NCI-H748 treated with DMSO at 0.1 percent for 48 hours (cell line): ENCODE measurements at regions not wholly inside any gene's neighbourhood (a gene's known extent, or its start where the extent isn't known, plus 50 kb on each side); places are given as distances from the start of the nearest gene placed in this dataset.
A peak's percentile ranks its signal among the peaks of the same experiment; 100 is the strongest.
"Not testable (repeated sequence)": the region's sequence is repeated elsewhere in the genome, so short reads cannot be mapped to it uniquely, and the experiment has no call there.

Experiments
- DNase-seq: peaks from one replicate; lab custom pipeline; 2025; lab: John Stamatoyannopoulos, UW

- DNase-seq, result no peak
These were observed 963.3 kb downstream of the TRAM1L1 start for GRCh38 chr4:116122124-116122523.

- peak; percentile 70 for DNase-seq
These were observed 967.2 kb downstream of the TRAM1L1 start for GRCh38 chr4:116118221-116118620.

- not testable (repeated sequence) for DNase-seq
These were observed 972.5 kb downstream of the TRAM1L1 start for GRCh38 chr4:116112861-116113260.

- no peak for DNase-seq
These were observed 974.7 kb downstream of the TRAM1L1 start for GRCh38 chr4:116110713-116111112.

- no peak for DNase-seq
These were observed 976.8 kb downstream of the TRAM1L1 start for GRCh38 chr4:116108606-116109005.

GRCh38 chr4:116101321-116101720, 984.1 kb downstream of the TRAM1L1 start:
- no peak for DNase-seq

- DNase-seq, result no peak
These were observed 985.8 kb downstream of the TRAM1L1 start for GRCh38 chr4:116099596-116099995.

- DNase-seq, result not testable (repeated sequence)
These were observed 983.9 kb upstream of the NDST4 start for GRCh38 chr4:116097353-116097752.

GRCh38 chr4:116092961-116093360, 979.5 kb upstream of the NDST4 start:
- DNase-seq, result no peak

GRCh38 chr4:116088771-116089170, 975.4 kb upstream of the NDST4 start:
- no peak for DNase-seq

GRCh38 chr4:116082808-116083366, 969.5 kb upstream of the NDST4 start:
- no peak for DNase-seq

GRCh38 chr4:116073051-116073450, 959.6 kb upstream of the NDST4 start:
- DNase-seq, result no peak

- DNase-seq, result no peak
These were observed 956.9 kb upstream of the NDST4 start for GRCh38 chr4:116070283-116070682.

GRCh38 chr4:116066711-116067245, 953.4 kb upstream of the NDST4 start:
- DNase-seq, result no peak

GRCh38 chr4:116064331-116064730, 950.9 kb upstream of the NDST4 start:
- DNase-seq, result no peak

GRCh38 chr4:116059361-116059760, 945.9 kb upstream of the NDST4 start:
- no peak for DNase-seq

- DNase-seq, result no peak
These were observed 944.7 kb upstream of the NDST4 start for GRCh38 chr4:116058129-116058528.

GRCh38 chr4:116055857-116056827, 942.7 kb upstream of the NDST4 start:
- no peak for DNase-seq

GRCh38 chr4:116027311-116027710, 913.9 kb upstream of the NDST4 start:
- DNase-seq, result no peak

GRCh38 chr4:116024954-116025708, 911.7 kb upstream of the NDST4 start:
- DNase-seq, result no peak

GRCh38 chr4:116023049-116023448, 909.6 kb upstream of the NDST4 start:
- DNase-seq, result no peak

GRCh38 chr4:116020141-116020722, 906.8 kb upstream of the NDST4 start:
- DNase-seq, result no peak
